Stimulated activated CD4-positive, alpha-beta T cell treated with anti-CD3 and anti-CD28 coated beads, Interleukin-4, amount 100 ng/mL, for 1 hour (primary cell): ENCODE measurements at regions not wholly inside any gene's neighbourhood (a gene's known extent, or its start where the extent isn't known, plus 50 kb on each side); places are given as distances from the start of the nearest gene placed in this dataset.
"Not testable (repeated sequence)": the region's sequence is repeated elsewhere in the genome, so short reads cannot be mapped to it uniquely, and the experiment has no call there.

Experiments
- DNase-seq: peaks from one replicate; pipeline ENCODE4 v3.0.0-alpha.2; 2020

DNA sequence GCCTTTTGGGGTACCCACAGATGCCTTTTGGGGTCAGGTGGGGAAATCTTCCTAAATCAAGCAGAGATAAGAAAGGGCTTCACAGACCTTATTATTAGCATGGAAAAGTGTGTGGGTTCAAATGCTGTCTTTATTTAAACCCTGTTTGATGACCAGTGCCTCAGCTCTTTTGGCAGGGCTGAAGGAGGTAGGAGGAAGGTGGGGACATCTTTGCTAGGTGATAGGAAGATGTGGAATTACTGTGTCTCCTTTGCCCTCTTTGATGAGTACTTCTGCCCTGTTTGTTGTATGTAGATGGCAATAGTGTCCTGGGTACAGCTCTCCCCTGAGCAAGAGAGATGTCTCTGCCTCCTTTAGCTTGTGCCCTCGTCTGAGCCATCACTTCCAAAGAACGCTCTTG is 333.3 kb upstream of the ROPN1 start:
- DNase-seq = no peak

DNA sequence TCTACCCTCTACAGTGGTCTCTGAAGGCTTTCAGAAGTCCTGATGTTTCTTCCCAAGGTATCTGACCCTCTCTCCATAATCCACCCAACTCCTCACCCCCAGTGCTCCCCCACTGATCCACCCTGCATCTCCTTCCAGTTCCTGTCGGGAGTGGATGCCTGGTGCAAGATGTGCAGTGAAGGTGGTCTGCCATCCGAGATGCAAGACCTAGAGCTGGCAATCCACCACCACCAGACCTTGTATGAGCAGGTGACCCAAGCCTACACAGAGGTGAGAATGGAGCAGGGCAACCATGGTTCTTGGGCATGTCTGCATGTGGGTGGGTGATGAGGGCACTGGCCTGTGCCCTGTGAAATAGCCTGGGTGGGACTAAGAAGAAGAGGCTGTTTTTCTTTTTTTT is 337.8 kb upstream of the ROPN1 start:
- no peak for DNase-seq

DNA sequence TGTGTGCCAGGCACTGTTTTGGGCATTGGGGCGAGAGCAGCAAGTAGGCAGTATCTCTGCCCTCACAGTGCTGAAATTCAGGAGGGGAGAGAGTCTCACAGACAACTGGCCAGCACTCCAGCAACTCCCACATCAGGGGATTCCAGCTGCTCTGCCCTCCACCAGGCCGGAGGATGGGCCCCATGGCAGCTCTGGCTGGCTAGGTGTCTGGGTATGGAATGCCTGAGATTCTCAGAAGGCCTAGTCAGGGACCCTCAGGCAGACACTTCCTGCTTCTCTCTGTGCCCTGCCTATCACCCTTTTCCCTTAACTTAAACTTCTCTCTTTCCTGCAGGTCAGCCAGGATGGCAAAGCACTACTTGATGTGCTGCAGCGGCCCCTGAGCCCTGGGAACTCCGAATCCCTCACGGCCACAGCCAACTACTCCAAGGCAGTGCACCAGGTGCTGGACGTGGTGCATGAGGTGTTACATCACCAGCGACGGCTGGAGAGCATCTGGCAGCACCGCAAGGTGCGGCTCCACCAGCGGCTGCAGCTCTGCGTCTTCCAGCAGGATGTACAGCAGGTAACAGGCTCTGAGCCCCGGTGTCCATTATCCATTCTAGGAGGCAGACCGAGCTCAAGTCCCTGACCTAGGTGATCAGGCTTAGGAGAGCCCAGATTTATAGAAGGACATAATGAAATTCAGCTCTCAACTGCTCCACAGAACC is 342.2 kb upstream of the ROPN1 start:
- DNase-seq = no peak

DNA sequence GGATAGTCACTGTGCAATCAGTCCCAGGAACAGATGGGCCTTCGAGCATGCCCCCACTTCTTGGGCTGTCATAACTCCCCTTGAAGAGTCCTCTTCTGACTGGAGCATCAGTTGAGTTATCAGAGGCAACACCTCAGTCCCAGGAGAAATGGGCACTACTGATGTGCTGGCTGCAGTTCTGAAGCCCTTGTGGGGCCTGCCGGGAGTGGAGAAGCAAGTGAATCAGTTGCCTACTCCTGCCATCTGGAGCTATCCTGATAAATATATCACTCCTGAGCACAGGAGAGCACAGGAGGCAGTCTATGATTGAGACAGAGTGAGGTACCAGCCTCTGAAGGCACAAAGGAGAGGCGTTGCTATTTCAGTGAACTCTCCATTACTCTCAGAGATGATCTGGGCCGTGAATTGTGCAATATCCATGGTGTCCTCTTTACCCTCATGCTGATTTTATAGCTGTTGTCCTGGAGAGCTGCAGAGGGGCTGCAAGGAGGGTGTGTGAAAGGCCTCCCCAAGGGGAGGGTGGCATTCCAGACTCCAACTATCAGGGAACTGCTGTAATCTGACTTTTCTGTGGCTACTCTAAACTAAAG is 344.2 kb upstream of the ROPN1 start:
- no peak for DNase-seq

DNA sequence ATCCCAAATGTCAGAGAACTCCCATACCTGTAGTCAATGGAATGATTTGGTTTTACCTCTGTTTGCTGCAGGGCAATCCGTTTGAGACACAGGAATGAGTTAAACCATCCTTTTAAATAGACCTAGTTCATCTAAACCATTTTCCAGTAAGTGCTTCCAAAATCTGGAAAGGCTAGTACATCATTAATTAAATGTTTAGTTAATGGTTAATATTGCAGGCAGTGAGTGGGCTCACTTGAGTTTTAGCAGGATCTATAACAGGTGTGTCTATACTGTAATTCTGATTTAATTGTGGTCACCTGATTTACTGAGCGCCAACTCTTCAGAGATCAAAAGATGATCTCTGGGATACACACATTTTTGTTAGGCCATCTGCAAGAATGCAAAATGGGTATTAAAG is 353.9 kb upstream of the ROPN1 start:
- no peak for DNase-seq

DNA sequence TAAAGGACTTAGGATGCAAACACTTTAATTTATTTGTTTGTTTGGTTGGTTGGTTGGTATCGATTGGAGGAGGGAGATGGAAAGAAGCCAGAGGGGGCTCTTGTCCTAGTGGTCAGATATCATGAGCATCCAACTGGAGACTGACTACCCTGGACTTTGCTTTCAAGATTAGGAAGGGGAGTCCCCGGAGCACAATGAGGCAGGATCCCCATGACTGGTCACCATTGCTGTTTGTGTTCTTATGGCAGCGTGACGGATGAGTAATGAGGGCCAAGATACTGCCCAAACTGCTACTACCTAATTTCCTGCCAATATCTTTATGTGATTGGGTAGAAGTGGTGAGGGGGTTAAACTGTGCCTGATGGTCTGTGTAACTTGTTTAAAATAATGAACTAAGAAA is 354.6 kb upstream of the ROPN1 start:
- DNase-seq = no peak

DNA sequence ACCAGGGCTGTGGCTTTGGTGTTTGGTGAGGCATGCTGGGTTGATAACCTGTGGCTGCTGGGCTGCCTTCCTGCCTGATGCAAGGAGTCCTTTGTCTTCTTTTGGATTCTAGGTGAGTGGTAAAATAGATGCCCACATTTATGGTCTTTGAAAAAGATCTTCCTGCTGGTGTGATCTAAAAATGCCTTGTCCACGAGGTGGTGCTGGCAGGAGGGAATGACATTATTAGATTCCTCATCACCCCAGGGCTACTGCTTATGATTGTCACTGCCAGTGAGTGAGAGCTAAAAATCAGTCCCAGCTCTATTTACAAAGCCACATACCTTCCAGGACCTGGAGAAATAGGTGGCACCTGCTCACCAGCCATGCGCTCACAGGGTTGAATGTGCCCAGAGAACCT is 355.5 kb upstream of the ROPN1 start:
- DNase-seq = no peak

DNA sequence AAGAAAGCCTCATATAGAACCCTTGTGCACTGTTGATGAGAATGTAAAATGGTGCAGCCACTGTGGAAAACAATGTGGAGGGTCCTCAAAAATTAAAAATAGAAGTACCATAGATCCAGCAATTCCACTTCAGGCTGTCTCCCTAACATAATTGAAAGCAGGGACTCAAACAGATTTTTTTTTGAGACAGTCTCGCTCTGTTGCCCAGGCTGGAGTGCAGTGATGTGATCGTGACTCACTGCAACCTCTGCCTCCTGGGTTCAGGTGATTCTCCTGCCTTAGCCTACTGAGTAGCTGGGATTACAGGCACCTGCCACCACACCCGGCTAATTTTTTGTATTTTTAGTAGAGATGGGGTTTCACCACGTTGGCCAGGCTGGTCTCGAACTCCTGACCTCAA is 356.6 kb upstream of the ROPN1 start:
- not testable (repeated sequence) for DNase-seq

DNA sequence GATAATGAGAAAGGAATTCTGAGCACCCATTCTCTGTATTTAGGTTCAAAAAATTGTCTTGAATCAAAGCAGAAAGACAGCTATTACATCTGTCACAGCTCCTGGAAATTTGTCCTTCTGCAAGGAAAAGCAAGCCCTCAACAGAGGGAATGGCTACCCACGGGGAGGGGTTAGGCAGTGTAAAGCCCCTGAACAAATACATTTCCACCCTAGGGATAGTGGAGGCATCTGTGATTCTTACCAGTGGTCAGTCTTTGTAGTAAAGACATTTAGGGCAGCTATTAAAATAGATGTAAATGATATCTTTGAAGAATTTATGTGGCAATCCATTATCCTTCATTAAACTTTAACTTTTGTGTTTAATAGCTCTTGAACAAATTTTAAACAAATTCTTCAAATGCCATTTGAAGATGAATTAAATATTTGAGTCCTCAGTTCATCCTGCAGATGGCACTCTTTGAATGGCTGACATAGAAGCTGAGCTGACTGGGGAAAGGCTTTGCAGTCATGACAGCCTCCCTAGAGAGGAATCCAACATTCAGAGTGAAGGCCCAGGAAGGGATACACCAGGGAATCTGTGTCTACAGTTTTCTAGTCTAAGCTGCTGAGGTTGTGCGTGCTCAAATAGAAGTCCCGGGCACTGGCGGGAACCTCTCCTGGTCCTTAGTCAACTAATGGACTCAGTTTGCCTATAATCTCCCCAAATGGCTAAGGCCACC is 359.7 kb upstream of the ROPN1 start:
- no peak for DNase-seq

DNA sequence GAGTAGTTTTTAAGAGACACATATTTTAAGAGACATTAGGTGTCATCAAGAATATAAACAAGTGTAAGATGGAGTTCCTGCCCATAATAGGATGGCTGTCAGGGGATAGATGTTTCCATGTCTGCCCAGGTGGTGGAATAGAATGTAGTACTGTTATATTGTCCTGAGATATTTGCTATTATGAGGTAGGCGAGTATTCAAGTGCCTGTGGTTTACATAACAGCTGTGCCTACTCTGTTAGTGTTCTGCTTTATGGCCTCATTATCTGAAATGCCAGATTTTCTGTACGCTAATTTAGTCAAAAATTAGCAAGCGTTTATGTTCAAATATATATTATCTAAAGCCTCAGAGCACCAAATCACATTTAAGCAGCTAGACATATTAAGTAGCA is 360.2 kb upstream of the ROPN1 start:
- DNase-seq = no peak

DNA sequence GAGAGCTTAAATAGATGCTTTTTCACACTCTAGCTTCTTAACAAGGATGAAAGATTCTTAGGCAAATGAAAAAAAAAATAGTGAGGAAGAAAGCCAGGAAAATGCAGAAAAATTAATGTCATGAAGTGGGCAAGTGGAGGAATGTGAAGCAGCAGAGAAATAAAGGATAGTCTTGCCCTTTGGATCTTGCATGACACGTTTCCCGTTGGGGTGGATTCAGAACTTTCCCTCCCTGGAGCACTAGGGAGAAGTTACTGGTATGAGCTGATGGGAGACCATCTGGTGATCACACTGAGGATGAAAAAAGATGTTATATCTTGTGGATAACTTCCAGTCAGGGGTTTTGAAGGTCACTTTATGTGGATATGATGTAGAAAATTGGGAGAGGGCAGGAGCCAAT is 361.8 kb upstream of the ROPN1 start:
- DNase-seq = no peak

DNA sequence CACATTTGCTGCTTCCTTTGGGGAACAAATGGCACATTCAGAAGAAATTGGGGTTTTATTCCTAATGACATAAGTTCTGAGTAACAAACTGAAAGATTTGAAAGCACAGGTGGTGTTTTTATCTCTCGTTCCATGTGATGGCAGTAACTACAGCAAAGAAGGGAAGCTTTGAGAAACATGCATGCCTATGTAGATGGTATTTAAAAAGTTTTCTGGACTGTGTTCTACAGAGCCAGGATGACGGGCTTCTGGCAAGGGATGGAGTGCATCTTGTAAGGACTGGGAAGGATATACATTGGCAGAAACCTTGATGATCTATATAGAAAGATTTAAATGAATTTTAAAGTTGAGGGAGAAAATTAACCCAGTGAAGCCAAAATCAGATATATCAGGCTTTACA is 362.2 kb upstream of the ROPN1 start:
- DNase-seq = no peak

DNA sequence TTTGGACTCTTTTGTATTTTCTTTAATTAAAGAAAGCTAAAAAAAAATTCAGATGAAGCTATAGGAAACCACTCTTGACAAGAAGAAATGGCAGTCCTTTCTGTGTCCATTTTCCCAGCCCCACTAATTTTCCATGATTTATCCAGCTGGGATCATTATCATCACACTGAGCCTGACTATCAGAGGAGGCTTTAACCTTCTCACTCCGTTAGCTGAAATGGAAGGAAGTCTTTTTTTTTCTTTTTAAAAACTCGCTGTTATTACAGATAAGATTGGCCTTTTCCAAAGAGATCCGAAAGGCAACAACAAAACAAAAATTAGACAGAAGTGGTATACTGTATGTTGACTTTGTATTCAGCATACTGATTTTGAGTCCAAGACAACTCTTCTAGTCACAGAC is 366.2 kb upstream of the ROPN1 start:
- no peak for DNase-seq

DNA sequence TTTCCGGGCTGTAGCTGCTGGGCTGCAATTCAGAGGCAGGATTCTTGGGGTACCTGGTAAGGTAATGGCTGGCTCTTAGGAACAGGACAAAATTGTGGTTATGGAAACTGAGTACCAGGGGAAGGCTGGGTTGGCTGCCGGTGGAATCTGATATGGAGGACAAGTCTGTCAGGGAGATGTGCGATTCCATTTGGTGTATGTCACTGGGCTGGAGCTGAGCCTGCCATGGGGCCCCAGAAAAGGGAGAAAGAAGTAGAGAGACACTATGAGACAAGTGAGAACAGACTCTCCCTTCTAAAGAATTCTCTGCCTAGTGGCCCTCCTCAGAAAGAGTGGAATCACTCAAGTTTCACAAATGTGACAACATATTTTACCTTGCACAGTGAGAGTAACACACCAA is 368.2 kb upstream of the ROPN1 start:
- no peak for DNase-seq

DNA sequence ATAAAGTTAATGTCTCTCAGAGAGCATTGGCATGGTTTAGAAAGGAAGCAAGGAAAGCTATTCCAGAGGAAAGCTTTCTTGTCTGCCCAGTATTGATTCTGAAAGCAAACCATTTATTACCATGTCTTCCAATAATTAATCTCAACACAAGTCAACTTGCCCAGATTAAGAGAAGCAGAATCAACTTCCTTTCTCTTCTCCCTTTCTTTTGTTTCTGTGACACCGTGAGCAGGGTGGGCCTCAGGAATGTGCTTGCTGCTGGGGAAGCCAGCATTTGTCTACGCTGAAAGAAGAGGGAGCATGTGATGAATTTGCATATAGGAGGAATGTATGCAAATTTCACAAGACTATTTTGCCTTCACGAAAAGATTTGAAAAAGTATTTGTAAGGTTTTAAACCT is 368.6 kb upstream of the ROPN1 start:
- DNase-seq = no peak

DNA sequence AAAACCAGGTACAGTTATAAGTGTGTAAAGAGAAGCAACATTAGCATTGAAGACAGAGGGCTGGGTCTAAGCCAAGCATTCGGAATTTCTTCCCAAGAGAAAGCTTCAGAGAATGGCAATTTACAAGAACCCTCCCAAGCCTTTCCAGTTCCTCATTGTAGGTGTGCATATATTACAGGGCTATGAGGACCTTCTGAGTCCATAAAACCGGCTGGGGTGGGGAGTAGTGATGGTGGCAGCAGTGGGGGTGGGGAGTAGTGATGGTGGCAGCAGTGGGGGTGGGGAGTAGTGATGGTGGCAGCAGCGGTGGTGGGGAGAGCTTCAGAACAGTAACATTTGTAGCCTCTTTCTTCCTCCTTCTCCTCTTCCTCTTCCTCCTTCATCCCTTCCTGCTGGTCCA is 368.7 kb upstream of the UMPS start:
- no peak for DNase-seq

DNA sequence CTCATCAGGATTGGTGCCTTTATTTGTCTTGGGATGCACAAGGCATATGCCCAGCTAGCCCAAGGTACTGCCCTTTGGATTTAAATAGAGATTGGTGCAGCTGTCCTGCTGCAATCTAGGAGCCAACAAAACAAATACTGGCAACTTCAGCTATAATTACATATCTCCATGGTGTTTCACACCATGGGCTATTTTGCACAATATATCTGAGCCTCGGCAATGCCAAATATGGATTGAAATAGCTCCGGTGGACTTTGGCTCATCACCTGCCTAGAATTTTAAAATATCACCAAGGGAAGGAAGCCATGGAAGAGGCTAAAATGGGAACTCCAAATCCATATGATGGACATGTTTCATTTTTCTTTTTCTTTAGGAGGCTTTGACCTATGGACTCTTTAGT is 367.8 kb upstream of the UMPS start:
- DNase-seq = no peak

DNA sequence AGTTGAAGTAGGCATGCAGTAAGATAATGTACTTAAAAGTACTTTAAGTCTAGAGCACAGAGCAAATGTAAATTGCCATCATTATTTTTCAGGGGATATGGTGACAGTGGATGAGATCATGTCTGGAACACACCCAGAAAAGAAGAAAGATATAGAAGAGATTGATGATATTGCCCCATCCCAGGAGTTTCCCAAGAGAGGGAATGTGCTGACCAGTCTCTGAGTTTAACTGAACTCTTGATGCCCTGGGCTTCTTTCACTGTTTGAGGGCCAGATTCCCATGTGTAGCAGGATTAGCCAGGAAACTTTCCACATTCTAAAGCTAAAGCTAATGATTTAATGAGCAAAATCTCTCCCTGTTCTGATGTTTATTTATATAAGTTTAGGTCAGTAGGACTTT is 366.8 kb upstream of the UMPS start:
- no peak for DNase-seq

DNA sequence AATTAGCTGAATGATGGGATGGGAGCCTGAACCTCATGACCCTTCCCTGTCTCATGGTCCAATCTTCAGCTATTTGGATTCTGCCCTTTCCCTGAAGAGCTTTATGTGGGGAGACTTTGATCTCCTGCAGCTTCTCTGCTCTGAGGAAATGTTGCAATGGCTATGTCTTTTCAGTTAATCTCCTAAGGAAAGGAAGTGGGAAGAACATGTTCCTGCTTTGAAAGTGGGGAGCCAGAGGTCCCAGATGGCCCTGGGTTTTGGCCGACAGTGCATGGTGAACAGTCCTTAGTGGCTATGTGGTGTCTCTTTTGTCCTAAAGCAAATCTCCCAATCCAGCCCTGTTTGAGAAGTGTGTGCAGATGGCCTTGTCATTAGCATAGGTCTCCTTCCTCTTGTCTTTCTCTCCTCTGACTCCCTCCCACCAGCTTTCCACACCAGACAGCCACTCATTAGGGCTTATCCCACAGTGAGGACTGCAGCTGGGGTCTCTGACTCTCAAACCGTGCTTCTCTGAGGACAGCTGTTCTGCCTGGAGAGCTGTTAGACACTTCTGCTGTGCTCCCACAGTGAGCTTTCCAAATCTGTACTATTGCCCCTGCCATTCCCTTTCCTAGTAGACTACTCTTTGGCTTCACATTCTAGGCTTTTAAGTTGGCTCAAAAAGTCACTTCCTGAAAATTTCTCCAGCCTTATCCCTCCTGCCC is 365.8 kb upstream of the UMPS start:
- no peak for DNase-seq

DNA sequence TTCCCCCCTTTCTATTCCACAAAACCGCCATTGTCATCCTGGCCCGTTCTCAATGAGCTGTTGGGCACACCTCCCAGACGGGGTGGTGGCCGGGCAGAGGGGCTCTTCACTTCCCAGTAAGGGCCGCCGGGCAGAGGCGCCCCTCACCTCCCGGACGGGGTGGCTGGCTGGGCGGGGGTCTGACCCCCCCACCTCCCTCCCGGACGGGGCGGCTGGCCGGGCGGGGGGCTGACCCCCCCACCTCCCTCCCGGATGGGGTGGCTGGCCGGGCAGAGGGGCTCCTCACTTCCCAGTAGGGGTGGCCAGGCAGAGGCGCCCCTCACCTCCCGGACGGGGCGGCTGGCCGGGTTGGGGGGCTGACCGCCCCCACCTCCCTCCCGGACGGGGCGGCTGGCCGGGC is 363.6 kb upstream of the UMPS start:
- DNase-seq = not testable (repeated sequence)

DNA sequence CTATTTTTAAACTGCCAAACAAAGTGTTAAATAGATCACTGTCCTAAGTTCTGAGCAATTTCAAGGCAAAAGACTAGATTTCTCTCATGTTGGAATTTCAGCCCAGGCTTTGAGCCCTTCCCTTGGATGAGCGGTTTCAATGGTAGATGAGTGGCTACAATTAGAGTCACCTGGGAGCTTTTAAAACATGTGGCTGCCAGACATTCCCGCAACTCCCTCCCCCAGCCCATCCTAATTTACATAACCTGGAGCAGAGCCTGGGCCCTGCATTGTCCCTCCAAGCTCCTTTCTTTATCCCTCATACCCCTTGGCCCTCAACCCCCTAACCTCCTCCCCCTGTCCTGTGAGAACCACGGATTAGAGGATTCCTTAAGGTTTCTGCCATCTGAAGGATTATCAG is 357.5 kb upstream of the UMPS start:
- DNase-seq = no peak

DNA sequence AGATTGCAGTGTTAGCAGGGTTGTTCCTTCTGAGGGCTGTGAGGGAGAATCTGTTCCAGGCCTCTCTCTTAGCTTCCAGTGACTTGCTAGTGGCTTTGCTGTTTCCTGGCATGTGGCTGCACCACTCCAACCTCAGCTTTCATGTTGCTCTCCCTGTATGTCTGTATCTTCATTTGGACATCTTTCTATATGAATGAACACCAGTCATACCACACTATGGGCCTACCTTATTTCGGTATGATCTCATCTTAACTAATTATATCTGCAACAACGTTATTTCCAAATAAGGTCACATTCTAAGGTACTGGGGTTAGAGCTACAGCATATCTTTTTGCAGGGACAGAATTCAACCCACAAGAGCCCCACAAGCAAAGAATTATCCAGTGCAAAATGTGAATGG is 356.7 kb upstream of the UMPS start:
- no peak for DNase-seq

DNA sequence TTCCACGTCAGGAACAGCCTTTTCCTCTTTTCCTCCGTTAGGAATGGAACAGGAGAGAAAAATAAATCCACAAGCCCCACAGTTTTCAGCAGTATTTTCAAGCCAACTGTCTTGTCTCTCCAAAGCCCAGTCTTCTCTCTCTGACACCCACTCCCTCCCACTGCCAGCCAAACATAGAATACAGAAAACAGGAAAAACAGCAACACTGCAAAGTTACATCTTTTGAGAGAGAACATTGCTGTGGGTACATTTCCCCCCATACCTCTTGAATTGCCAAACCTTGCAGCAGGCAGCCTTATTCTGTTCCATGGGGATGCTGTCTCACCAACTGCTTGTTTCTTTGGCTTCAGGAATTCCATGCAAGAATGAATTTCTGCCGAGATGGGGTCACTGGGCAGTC is 355.7 kb upstream of the UMPS start:
- DNase-seq = no peak
